HG02798 (cell line): ENCODE measurements at regions not wholly inside any gene's neighbourhood (a gene's known extent, or its start where the extent isn't known, plus 50 kb on each side); places are given as distances from the start of the nearest gene placed in this dataset.

Experiments
- ATAC-seq: cut with Tn5 transposase; IDR thresholded peaks from one replicate; pipeline ENCODE4 v1.9.1; 2021; ENCODE audit warnings: mild to moderate bottlenecking; ENCODE audit not compliant: unreplicated experiment, poor library complexity

GRCh38 chr3:77837456-77838025 is 797.6 kb downstream of the ROBO2 start:
- no peak for ATAC-seq

DNA sequence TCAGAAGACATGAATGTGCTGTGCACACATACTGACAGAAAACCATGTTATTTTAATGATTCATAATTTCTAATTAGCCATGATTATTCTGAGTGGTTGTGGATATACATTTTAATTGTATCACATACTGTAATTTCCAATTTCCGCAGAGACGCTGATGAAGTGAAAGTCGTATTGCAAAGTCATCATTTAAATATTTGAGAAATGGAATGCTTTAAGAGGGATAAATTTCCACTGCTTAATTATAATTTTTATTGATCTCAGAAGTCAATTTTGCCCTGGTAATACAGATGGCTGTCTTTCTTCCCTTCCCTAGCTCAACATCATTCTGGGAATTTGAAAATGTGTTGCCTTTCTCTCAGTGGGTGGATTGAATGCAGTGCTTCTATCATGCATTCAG is 819.3 kb downstream of the ROBO2 start:
- no peak for ATAC-seq

GRCh38 chr3:77868725-77869124 is 828.8 kb downstream of the ROBO2 start:
- ATAC-seq, result no peak

GRCh38 chr3:77869423-77869822 is 829.5 kb downstream of the ROBO2 start:
- ATAC-seq, result no peak

GRCh38 chr3:77871436-77871835 is 831.5 kb downstream of the ROBO2 start:
- no peak for ATAC-seq

GRCh38 chr3:77873598-77873997 is 833.7 kb downstream of the ROBO2 start:
- no peak for ATAC-seq

DNA sequence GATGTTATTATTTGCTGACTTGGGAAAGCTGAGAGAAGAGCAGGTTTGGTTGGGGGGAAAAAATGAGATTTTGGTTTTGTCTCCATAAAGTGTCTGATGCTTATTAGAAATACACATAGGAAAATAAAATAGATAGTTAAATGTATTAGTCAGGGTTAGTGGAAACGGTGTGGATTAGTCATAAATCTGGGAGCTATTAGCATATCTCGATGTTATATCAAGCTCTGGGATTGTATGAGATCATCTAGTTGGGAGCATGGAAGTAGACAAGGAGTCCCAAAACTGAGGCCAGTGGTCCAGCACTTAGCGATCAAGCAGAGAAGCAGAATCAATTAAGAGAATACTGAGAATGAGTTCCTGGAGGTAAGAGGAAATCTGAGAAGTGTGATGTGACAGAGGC is 845.5 kb downstream of the ROBO2 start:
- ATAC-seq, result no peak

DNA sequence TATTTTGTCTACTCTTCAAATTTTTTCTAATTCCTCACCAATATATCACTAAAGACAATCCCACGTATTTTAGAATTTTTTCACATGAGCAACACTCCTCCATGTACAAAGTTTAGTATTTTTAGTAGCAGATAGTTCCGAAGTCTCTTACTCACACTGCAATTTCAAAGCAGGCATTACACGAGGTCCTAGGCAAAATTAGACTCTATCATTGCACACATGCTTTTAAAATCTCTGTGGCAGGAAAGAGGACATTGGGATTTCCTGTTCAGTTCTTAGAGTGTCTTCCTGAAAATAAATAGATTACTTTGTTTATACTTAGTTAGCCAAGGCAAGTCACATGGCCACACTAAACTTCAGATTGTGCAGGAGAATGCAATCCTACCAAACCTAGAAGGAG is 847.7 kb downstream of the ROBO2 start:
- no peak for ATAC-seq

DNA sequence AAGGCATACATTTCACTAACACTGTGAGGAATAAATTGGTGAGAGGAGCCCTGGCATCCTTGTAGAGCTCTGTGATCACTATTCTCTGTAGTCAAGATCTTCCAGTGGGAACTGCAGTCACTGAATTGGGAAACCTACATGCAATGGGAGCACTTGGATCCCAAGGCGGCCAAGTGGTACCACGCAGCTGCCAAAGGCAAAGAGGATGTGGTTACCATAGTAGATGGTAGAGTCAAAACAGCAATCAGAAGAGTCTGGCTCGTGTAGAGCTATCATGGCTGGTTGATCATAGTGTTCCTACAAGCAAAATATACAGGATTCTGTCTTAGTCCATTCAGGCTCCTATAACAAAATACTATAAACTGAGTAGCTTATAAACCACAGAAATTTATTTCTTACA is 849.7 kb downstream of the ROBO2 start:
- no peak for ATAC-seq

- ATAC-seq, result no peak
These were observed 858.7 kb downstream of the ROBO2 start for GRCh38 chr3:77898621-77899020.

GRCh38 chr3:77902675-77903074 is 862.8 kb downstream of the ROBO2 start:
- no peak for ATAC-seq

GRCh38 chr3:77906102-77906709 is 866.3 kb downstream of the ROBO2 start:
- no peak for ATAC-seq

DNA sequence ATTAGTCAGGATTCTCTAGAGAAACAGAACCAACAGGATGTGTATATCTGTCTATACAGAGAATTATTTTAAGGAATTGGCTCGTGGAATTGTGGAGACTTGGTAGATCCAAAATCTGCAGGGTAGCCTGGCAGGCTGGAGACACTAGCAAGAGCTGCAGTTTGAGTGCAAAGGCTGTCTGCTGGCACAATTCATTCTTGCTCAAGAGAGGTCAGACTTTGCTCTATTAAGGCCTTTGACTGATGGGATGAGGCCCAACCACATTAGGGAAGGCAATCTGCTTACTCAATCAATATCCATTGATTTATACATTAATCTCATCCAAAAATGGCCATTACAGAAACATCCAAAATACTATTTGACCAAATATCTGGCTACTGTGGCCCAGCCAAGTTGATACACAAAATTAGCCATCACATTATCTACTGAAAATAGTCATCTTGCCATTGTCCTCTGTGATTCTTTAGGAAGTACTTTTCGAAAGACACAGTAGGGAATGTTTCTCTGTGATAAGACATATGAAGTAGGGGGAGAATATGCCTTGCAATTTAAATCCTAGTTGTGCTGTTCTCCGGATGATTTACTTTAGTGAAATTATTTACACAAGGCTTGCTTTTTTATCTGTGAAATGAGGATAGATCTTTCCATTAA is 873.8 kb downstream of the ROBO2 start:
- ATAC-seq, result no peak

- no peak for ATAC-seq
These were observed 875.4 kb downstream of the ROBO2 start for GRCh38 chr3:77915336-77915735.

- no peak for ATAC-seq
These were observed 877.3 kb downstream of the ROBO2 start for GRCh38 chr3:77917225-77917624.

GRCh38 chr3:77919244-77919643 is 879.3 kb downstream of the ROBO2 start:
- no peak for ATAC-seq

- no peak for ATAC-seq
These were observed 891.5 kb downstream of the ROBO2 start for GRCh38 chr3:77931255-77932009.

DNA sequence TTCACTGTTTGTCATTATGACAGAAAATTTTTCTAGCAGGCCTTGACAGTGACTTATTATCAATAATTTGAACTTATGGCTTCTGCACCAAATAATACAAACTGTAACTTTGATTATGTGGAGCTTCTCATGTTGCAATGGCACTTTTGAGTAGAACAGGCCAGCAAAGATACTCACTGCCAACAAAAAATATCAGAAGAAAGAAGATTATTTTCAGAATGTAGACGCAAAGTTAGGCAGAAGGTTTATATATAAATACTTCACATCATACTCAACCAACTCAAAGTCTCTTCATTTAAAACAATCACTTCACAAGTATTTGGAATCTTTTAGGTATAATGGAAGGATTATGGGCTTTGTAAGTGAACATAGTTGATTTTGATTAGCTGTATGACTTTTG is 893.0 kb downstream of the ROBO2 start:
- ATAC-seq, result no peak

GRCh38 chr3:77933926-77934325 is 894.0 kb downstream of the ROBO2 start:
- no peak for ATAC-seq

DNA sequence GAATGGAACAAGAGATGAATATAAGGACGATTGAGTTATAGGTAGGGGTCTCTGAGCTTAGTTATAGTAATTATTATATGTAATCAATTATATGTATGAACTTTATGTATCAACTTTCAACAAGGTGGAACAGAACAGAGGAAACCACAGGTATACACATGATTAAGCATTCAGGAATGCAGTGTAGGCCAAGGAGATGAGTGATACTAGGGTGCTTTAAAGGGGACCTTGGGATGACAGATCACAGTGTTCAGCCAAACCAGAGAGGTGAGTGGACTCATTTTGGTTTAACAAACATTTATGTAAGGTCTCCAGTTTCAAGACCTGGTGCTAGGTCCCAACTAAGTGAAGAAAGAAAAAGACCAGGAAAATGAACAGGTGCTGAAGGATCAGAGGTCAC is 895.5 kb downstream of the ROBO2 start:
- ATAC-seq, result no peak

- ATAC-seq, result no peak
These were observed 899.8 kb downstream of the ROBO2 start for GRCh38 chr3:77939726-77940125.
